ENCODE measurements at regions not wholly inside any gene's neighbourhood (a gene's known extent, or its start where the extent isn't known, plus 50 kb on each side); places are given as distances from the start of the nearest gene placed in this dataset.
"Not testable (repeated sequence)": the region's sequence is repeated elsewhere in the genome, so short reads cannot be mapped to it uniquely, and the experiment has no call there.

GRCh38 chr7:130954918-130955564 is 221.0 kb upstream of the KLF14 start:
- TF ChIP-seq, protein P1, sequence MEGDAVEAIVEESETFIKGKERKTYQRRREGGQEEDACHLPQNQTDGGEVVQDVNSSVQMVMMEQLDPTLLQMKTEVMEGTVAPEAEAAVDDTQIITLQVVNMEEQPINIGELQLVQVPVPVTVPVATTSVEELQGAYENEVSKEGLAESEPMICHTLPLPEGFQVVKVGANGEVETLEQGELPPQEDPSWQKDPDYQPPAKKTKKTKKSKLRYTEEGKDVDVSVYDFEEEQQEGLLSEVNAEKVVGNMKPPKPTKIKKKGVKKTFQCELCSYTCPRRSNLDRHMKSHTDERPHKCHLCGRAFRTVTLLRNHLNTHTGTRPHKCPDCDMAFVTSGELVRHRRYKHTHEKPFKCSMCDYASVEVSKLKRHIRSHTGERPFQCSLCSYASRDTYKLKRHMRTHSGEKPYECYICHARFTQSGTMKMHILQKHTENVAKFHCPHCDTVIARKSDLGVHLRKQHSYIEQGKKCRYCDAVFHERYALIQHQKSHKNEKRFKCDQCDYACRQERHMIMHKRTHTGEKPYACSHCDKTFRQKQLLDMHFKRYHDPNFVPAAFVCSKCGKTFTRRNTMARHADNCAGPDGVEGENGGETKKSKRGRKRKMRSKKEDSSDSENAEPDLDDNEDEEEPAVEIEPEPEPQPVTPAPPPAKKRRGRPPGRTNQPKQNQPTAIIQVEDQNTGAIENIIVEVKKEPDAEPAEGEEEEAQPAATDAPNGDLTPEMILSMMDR (conservative IDR thresholded peaks at IDR 0.05; ENCODE audit: control insufficient read depth, insufficient read depth, low read depth, low read length), result no peak
- no peak overlapping the region for H3K4me3 ChIP-seq (ENCODE audit: control insufficient read depth, low read depth, low read length)
- DNase-seq (ENCODE audit: low read depth), result no peak

GRCh38 chr7:130955565-130955919 is 221.5 kb upstream of the KLF14 start:
- no peak overlapping the region for H3K4me3 ChIP-seq (ENCODE audit: control insufficient read depth, low read depth, low read length)
- TF ChIP-seq, protein P1 (conservative IDR thresholded peaks at IDR 0.05; ENCODE audit: control insufficient read depth, insufficient read depth, low read depth, low read length), result no peak
- no peak for DNase-seq (ENCODE audit: low read depth)

DNA sequence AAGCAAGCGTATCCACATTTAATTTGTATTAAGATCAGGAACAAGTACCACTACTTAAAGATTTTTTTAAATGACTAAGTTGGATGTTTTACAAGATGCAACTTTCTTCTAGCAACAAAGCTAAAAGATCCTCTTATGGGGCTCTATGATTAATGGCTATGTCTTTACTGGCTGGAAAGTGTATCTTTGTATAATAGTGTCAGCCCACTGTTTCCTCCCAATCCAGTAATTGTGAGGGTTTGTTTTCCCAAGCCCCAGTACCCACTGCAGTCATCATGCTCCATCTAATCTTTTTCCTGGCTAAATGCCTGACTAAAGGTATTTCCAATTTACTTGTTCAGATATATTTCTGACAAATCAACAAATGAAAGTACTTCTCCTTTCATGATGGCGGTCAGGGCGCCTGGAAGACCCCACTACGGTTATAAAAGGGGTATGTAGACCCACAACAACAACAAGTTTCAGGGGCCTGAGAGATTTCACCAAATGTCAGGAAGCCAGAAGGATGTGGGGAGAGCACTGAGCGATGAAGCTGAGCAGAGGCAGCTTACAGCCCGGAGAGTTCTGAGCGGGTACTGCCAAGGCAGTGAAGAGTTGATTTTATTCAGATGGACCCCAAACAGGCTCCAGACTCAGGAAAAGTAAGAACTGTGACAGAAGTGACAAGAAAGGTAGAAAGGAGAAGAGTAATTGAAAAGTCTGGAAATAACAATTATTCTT is 222.6 kb upstream of the KLF14 start:
- peak; percentile 44 for DNase-seq (ENCODE audit: low read depth)
- no peak overlapping the region for H3K4me3 ChIP-seq (ENCODE audit: control insufficient read depth, low read depth, low read length)
- TF ChIP-seq, protein P1 (conservative IDR thresholded peaks at IDR 0.05; ENCODE audit: control insufficient read depth, insufficient read depth, low read depth, low read length), result no peak

GRCh38 chr7:130957137-130957513 is 223.1 kb upstream of the KLF14 start:
- H3K4me3 ChIP-seq (ENCODE audit: control insufficient read depth, low read depth, low read length), result no peak overlapping the region
- no peak for DNase-seq (ENCODE audit: low read depth)
- TF ChIP-seq, protein P1 (conservative IDR thresholded peaks at IDR 0.05; ENCODE audit: control insufficient read depth, insufficient read depth, low read depth, low read length), result no peak

GRCh38 chr7:130957722-130958435 is 223.9 kb upstream of the KLF14 start:
- DNase-seq (ENCODE audit: low read depth); H3K4me3 ChIP-seq (ENCODE audit: control insufficient read depth, low read depth, low read length): not testable (repeated sequence)

DNA sequence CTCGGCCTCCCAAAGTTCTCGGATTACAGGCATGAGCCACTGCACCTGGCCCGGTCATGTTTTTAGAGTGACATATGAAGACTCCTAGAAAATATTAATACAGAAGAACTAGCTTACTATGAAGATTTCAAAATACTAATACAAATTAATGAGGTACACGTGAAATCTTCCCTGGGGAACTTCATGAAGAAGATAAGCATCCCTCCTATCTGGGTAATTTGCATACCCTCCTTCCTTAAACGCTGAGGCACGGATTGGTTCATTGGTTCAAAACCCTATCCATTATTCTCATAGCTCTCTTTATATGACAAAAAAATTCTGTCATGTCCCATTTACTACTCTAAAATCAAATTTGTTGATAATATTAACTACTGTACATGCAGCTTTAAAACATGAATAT is 224.8 kb upstream of the KLF14 start:
- peak overlapping the region; percentile 5 for H3K4me3 ChIP-seq (ENCODE audit: control insufficient read depth, low read depth, low read length)
- TF ChIP-seq, protein P1 (conservative IDR thresholded peaks at IDR 0.05; ENCODE audit: control insufficient read depth, insufficient read depth, low read depth, low read length), result no peak
- no peak for DNase-seq (ENCODE audit: low read depth)

- peak overlapping the region; percentile 48 for H3K4me3 ChIP-seq (ENCODE audit: control insufficient read depth, low read depth, low read length)
- TF ChIP-seq, protein P1 (conservative IDR thresholded peaks at IDR 0.05; ENCODE audit: control insufficient read depth, insufficient read depth, low read depth, low read length), result peak; percentile 60
- DNase-seq (ENCODE audit: low read depth), result peak; percentile 86
Measured at GRCh38 chr7:130959743-130960207, 225.8 kb upstream of the KLF14 start.

All from fibroblast of mammary gland (primary cell).